Mucosa of rectum (tissue), 2 donors: ENCODE measurements at regions not wholly inside any gene's neighbourhood (a gene's known extent, or its start where the extent isn't known, plus 50 kb on each side); places are given as distances from the start of the nearest gene placed in this dataset.

Experiments used
- H3K27ac ChIP-seq, 2 donors: one replicate each; pipeline ENCODE4 v1.7.0; 2013; ENCODE audit warnings: inconsistent platforms in 2 of 2, low read depth in 2 of 2, low read length in 2 of 2
- H3K27me3 ChIP-seq, 2 donors: one replicate each; pipeline ENCODE4 v1.7.0; 2013; ENCODE audit warnings: low read length in 2 of 2; ENCODE audit not compliant: control insufficient read depth in 2 of 2, insufficient read depth in 2 of 2
- H3K36me3 ChIP-seq, 2 donors: one replicate each; pipeline ENCODE4 v1.7.0; 2013; ENCODE audit warnings: low read length in 2 of 2; ENCODE audit not compliant: control insufficient read depth in 2 of 2, insufficient read depth in 2 of 2
- H3K4me1 ChIP-seq, 2 donors: one replicate each; pipeline ENCODE4 v1.7.0; 2013; ENCODE audit warnings: low read length in 2 of 2, mild to moderate bottlenecking in 1 of 2; ENCODE audit not compliant: control insufficient read depth in 2 of 2, insufficient read depth in 2 of 2
- H3K4me3 ChIP-seq, 2 donors: one replicate each; pipeline ENCODE4 v1.7.0; 2013; ENCODE audit warnings: low read length in 2 of 2
- H3K9ac ChIP-seq, 2 donors: one replicate each; pipeline ENCODE4 v1.7.0; 2013; ENCODE audit warnings: low read length in 2 of 2, low read depth in 1 of 2, mild to moderate bottlenecking in 1 of 2
- H3K9me3 ChIP-seq, 2 donors: one replicate each; pipeline ENCODE4 v1.7.0; 2013; ENCODE audit warnings: low read length in 2 of 2; ENCODE audit not compliant: control insufficient read depth in 2 of 2
- donor health status: healthy.
- donor health status: Normal muscosa, but diverticular disease.

DNA sequence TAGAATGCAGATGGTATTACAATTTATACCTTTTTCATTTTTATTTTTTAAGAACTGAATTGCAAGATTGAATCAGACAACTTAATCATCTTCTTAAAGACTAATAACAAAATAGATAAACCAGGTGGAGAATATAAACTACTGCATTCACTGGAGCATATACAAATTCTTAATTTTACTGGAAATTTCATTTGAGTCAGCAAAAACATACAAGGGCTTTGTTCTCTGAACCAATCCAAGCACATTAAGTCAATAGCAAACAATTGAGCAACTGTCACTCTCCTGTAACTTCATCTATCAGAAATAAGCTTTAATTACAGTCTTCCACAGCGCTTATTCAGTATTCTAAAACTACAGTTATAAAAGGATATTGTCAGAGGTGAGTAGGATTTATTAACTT lies 167.4 kb upstream of the OBI1 start:
- no peaks in the 10 kb centered on the region for H3K9me3 ChIP-seq
- no peak overlapping the region for H3K9ac ChIP-seq
- no peaks in the 10 kb centered on the region for H3K27me3 ChIP-seq
- H3K4me1 ChIP-seq: no peaks in the 10 kb centered on the region
- no peak overlapping the region for H3K4me3 ChIP-seq
- H3K27ac ChIP-seq: no peak overlapping the region
- H3K36me3 ChIP-seq: no peaks in the 10 kb centered on the region

DNA sequence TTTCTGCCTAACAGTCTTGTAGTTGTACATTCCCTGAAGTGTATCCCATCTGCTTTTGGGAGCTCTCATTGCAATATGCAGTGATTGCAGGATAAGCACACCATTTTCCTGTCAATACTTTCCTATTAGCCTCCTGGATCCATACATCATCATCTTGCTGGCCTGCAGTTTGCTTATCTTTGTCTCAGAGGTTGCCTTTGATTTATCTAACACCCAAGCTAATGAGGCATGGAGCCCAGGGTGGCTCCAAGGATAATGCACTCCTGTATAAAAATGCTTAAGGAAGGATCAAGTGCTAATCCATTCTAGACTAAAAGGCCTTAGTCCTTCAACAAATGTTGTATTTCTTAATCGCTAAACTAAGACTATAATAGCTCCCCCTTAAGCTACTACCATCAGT lies 161.6 kb upstream of the OBI1 start:
- Histone ChIP-seq H3K27me3 (no peaks in the 10 kb centered on the region), H3K36me3 (no peaks in the 10 kb centered on the region), H3K9ac (no peak overlapping the region), H3K4me3 (no peak overlapping the region), H3K9me3 (no peaks in the 10 kb centered on the region), H3K4me1 (no peaks in the 10 kb centered on the region), H3K27ac (no peak overlapping the region)

- Histone ChIP-seq H3K4me1 (no peaks in the 10 kb centered on the region), H3K9me3 (no peaks in the 10 kb centered on the region), H3K4me3 (no peak overlapping the region), H3K27me3 (no peaks in the 10 kb centered on the region), H3K27ac (no peak overlapping the region), H3K9ac (no peak overlapping the region), H3K36me3 (no peaks in the 10 kb centered on the region)
Observed at GRCh38 chr13:78816592-78816991, 157.6 kb upstream of the OBI1 start.

GRCh38 chr13:78816154-78816553 lies 157.2 kb upstream of the OBI1 start:
- no peak overlapping the region for H3K4me3 ChIP-seq
- H3K36me3 ChIP-seq: no peaks in the 10 kb centered on the region
- H3K9me3 ChIP-seq: no peaks in the 10 kb centered on the region
- no peak overlapping the region for H3K9ac ChIP-seq
- H3K4me1 ChIP-seq: no peaks in the 10 kb centered on the region
- H3K27me3 ChIP-seq: no peaks in the 10 kb centered on the region
- H3K27ac ChIP-seq: no peak overlapping the region

- no peak overlapping the region for H3K4me3 ChIP-seq
- no peaks in the 10 kb centered on the region for H3K27me3 ChIP-seq
- no peaks in the 10 kb centered on the region for H3K36me3 ChIP-seq
- H3K9me3 ChIP-seq: no peaks in the 10 kb centered on the region
- H3K4me1 ChIP-seq: no peaks in the 10 kb centered on the region
- H3K9ac ChIP-seq: no peak overlapping the region
- no peak overlapping the region for H3K27ac ChIP-seq
Observed at GRCh38 chr13:78806457-78806856, 147.5 kb upstream of the OBI1 start.

DNA sequence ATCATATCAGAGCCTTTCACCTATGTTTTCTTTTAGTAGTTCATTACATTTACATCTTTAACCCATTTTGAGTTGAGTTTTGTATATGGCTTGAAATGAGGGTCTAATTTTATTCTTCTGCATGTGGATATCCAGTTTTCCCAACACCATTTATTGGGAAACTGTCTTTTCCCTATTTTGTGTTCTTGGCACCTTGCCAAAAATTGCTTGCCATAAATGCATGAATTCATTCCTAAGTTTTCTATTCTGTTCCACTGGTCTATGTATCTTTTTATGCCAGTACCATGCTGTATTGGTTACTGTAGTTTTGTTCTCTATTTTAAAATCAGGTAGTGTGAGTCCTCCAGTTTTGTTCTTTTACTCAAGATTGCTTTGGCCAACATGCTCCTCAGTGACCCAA lies 144.0 kb upstream of the OBI1 start:
- no peak overlapping the region for H3K4me3 ChIP-seq
- no peak overlapping the region for H3K9ac ChIP-seq
- no peak overlapping the region for H3K27ac ChIP-seq
- no peaks in the 10 kb centered on the region for H3K36me3 ChIP-seq
- H3K9me3 ChIP-seq: no peaks in the 10 kb centered on the region
- H3K4me1 ChIP-seq: no peaks in the 10 kb centered on the region
- no peaks in the 10 kb centered on the region for H3K27me3 ChIP-seq

DNA sequence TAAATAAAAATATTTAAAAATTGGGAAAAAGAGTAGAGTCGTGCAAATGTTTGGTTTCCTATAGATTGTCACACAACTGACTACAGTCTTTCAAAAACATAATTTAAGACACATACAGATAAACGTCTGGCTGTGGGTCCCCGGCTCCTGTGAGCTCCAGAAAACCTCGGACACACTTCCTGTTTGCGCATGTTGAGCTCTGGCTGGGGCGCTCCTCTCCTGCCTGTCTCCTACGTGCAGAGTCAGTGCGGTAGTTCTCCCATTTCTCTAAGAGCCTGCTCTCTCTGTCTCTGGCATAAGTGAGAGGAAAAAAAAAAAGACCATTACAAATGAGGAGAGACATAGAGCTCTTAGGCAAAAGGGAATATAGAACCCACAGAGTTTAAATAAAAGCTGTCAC lies 128.2 kb upstream of the OBI1 start:
- H3K4me1 ChIP-seq: no peaks in the 10 kb centered on the region
- H3K27me3 ChIP-seq: no peaks in the 10 kb centered on the region
- no peak overlapping the region for H3K9ac ChIP-seq
- no peak overlapping the region for H3K27ac ChIP-seq
- H3K4me3 ChIP-seq: no peak overlapping the region
- H3K36me3 ChIP-seq: no peaks in the 10 kb centered on the region
- H3K9me3 ChIP-seq: no peaks in the 10 kb centered on the region

- H3K27me3 ChIP-seq: no peaks in the 10 kb centered on the region
- no peaks in the 10 kb centered on the region for H3K9me3 ChIP-seq
- H3K4me1 ChIP-seq: no peaks in the 10 kb centered on the region
- no peaks in the 10 kb centered on the region for H3K36me3 ChIP-seq
- no peak overlapping the region for H3K9ac ChIP-seq
- H3K4me3 ChIP-seq: no peak overlapping the region
- H3K27ac ChIP-seq: no peak overlapping the region
Observed at GRCh38 chr13:78786459-78786858, 127.5 kb upstream of the OBI1 start.

DNA sequence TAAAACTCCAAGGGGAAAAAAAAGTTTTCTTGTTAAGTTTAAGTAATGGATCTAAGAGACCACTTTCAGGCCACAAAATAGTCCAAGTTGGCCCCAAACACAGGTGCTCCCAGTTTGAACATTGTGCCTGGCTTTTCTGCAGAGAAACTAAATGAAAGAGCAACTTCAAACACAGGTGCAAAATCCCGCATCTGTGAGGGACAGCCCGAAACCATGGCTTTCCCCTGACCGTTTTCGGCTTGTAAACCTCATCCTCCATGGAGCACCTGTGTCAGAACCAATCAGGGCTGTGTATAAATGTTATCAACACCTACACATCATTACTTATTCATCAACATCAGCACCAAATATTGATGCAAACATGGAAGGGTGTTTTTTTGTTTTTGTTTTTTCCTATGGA lies 126.8 kb upstream of the OBI1 start:
- H3K27me3 ChIP-seq: no peaks in the 10 kb centered on the region

DNA sequence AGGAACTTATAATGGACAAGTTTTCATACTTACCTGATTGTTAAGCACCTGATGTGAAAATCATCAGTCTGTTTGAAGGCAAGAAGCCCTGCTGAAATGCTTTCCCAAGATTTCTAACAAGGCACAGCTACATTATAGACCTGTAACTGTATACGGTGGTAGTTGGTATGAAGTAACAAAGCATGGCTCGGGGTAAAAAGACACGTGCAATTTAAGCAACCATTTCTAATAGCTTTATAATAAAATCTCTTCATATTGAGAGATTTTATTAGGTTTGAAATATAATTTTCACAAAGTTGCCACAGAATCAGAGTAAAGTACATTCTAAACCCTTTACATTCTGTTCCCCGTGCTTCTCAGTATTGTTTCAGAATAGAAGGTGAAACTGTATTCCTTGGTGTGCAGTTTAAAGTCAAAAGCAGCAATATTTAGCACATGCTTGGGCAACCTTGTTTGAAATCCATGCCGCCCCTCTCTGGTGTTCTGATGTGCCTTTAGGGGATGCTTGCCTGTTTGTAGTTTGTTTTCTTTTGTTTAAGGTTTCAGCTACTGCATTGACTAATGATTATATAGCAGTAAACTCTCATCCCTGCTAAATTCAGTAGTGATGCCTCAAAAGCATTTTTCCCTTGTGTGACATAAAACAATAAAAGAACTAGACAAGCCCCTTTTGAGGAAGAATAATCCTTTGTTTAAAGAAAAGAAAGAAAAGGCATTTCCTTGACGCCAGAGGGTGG lies 125.2 kb upstream of the OBI1 start:
- no peaks in the 10 kb centered on the region for H3K36me3 ChIP-seq

More for the DNA sequence above, 126.8 kb upstream of the OBI1 start:
- Histone ChIP-seq H3K9me3 (no peaks in the 10 kb centered on the region), H3K4me1 (no peaks in the 10 kb centered on the region), H3K9ac (no peak overlapping the region), H3K36me3 (no peaks in the 10 kb centered on the region), H3K27ac (no peak overlapping the region), H3K4me3 (no peak overlapping the region)

DNA sequence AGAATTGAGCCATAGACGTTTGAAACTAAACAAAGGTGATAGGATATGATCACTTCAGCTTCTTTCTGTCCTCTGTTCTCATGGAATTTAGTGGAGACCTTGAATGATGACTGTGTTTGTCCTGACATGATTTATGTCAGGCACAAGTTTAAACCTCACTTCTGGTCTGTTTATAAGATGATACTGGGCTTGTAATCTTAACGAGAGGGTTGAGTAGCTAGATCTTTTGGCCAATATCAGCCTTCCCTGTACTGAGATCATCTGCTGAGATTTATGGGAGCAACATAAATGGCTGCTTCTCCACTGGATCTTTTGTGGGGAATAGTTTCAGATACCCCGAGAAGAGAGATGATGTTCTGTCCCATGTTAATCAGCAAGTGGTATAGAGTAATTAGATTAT lies 121.8 kb upstream of the OBI1 start:
- H3K9me3 ChIP-seq: no peaks in the 10 kb centered on the region
- H3K4me3 ChIP-seq: no peak overlapping the region
- no peaks in the 10 kb centered on the region for H3K4me1 ChIP-seq
- no peak overlapping the region for H3K9ac ChIP-seq
- H3K27me3 ChIP-seq: peaks cover 0 to 2% of the 10 kb centered on the region in 2 donors
- H3K36me3 ChIP-seq: no peaks in the 10 kb centered on the region
- no peak overlapping the region for H3K27ac ChIP-seq

More for the DNA sequence above, 125.2 kb upstream of the OBI1 start:
- H3K27me3 ChIP-seq: no peaks in the 10 kb centered on the region
- no peaks in the 10 kb centered on the region for H3K4me1 ChIP-seq
- H3K27ac ChIP-seq: no peak overlapping the region
- no peak overlapping the region for H3K9ac ChIP-seq
- H3K9me3 ChIP-seq: no peaks in the 10 kb centered on the region
- no peak overlapping the region for H3K4me3 ChIP-seq
